Hepatocyte (in vitro differentiated cells): ENCODE measurements at regions not wholly inside any gene's neighbourhood (a gene's known extent, or its start where the extent isn't known, plus 50 kb on each side); places are given as distances from the start of the nearest gene placed in this dataset.
"Not testable (repeated sequence)": the region's sequence is repeated elsewhere in the genome, so short reads cannot be mapped to it uniquely, and the experiment has no call there.

Experiments
- EZH2 ChIP-seq: fragments of 200-600 bp; sonication (generic); IDR thresholded peaks from 2 replicates; pipeline ENCODE4 v1.6.1; 2016; ENCODE audit warnings: antibody characterized with exemption, mild to moderate bottlenecking, borderline replicate concordance
- TF ChIP-seq, protein P1 (sequence below): fragments of 200-600 bp; sonication (generic); IDR thresholded peaks from 2 replicates; pipeline ENCODE4 v1.5.1; 2016; ENCODE audit warnings: antibody characterized with exemption, mild to moderate bottlenecking; ENCODE audit not compliant: poor library complexity

- TF ChIP-seq, protein P1, sequence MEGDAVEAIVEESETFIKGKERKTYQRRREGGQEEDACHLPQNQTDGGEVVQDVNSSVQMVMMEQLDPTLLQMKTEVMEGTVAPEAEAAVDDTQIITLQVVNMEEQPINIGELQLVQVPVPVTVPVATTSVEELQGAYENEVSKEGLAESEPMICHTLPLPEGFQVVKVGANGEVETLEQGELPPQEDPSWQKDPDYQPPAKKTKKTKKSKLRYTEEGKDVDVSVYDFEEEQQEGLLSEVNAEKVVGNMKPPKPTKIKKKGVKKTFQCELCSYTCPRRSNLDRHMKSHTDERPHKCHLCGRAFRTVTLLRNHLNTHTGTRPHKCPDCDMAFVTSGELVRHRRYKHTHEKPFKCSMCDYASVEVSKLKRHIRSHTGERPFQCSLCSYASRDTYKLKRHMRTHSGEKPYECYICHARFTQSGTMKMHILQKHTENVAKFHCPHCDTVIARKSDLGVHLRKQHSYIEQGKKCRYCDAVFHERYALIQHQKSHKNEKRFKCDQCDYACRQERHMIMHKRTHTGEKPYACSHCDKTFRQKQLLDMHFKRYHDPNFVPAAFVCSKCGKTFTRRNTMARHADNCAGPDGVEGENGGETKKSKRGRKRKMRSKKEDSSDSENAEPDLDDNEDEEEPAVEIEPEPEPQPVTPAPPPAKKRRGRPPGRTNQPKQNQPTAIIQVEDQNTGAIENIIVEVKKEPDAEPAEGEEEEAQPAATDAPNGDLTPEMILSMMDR: not testable (repeated sequence)
- not testable (repeated sequence) for TF ChIP-seq EZH2
These were observed 183.7 kb upstream of the AKAP13 start for GRCh38 chr15:85196697-85197096.
